ENCODE measurements at regions not wholly inside any gene's neighbourhood (a gene's known extent, or its start where the extent isn't known, plus 50 kb on each side); places are given as distances from the start of the nearest gene placed in this dataset.
"Not testable (repeated sequence)": the region's sequence is repeated elsewhere in the genome, so short reads cannot be mapped to it uniquely, and the experiment has no call there.

DNA sequence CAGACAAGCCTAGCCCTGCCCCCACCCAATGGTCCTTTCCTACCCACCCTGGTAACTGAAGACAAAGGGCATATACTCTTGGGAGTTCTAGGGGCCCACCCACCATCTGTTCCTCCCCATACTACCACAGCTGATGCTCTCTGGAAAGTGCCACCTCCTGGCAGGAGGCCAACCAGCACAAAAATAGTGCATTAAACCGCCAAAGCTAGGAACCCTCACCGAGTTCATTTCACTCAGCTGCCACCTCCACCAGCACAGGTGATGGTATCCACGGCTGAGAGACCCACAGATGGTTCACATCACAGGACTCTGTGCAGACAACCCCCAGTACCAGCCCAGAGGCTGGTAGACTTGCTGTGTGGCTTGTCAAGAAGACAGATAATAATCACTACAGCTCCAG lies 131.5 kb downstream of the FHL5 start:
- H3K36me3 Mint-ChIP-seq (ENCODE audit: low read depth); H3K4me3 Mint-ChIP-seq; H3K4me1 Mint-ChIP-seq (ENCODE audit: low read depth); H3K27ac Mint-ChIP-seq; intact Hi-C loops (cut with micrococcal nuclease); H3K9me3 Mint-ChIP-seq; DNase-seq: not testable (repeated sequence)
- peaks cover 32% of the 10 kb centered on the region for H3K27me3 Mint-ChIP-seq (ENCODE audit: low read depth)
- CTCF ChIA-PET, result interaction anchor here (0.6 to 1.6 kb wide), 2 partner anchors 62 to 106 kb away, joined by 3 to 6 read pairs; no protein-coding TSS in a partner anchor

GRCh38 chr6:96687121-96687520 lies 124.2 kb downstream of the FHL5 start:
- no peaks in the 10 kb centered on the region for H3K36me3 Mint-ChIP-seq (ENCODE audit: low read depth)
- intact Hi-C loops (cut with micrococcal nuclease), result no loop called here
- no peak for DNase-seq
- no peaks in the 10 kb centered on the region for H3K9me3 Mint-ChIP-seq
- no peaks in the 10 kb centered on the region for H3K4me1 Mint-ChIP-seq (ENCODE audit: low read depth)
- H3K27ac Mint-ChIP-seq, result no peak overlapping the region
- CTCF ChIA-PET, result no interaction called here
- H3K4me3 Mint-ChIP-seq, result no peak overlapping the region
- H3K27me3 Mint-ChIP-seq (ENCODE audit: low read depth), result peaks cover 7% of the 10 kb centered on the region

- CTCF ChIA-PET, result no interaction called here
- H3K36me3 Mint-ChIP-seq (ENCODE audit: low read depth), result no peaks in the 10 kb centered on the region
- H3K27ac Mint-ChIP-seq, result no peak overlapping the region
- no peak for DNase-seq
- no peak overlapping the region for H3K4me3 Mint-ChIP-seq
- peaks cover 7% of the 10 kb centered on the region for H3K27me3 Mint-ChIP-seq (ENCODE audit: low read depth)
- intact Hi-C loops (cut with micrococcal nuclease), result no loop called here
- H3K9me3 Mint-ChIP-seq, result no peaks in the 10 kb centered on the region
- H3K4me1 Mint-ChIP-seq (ENCODE audit: low read depth), result no peaks in the 10 kb centered on the region
Observed at GRCh38 chr6:96685702-96686101, 122.8 kb downstream of the FHL5 start.

- Mint-ChIP-seq H3K27ac (no peak overlapping the region), H3K4me3 (no peak overlapping the region), H3K4me1 (ENCODE audit: low read depth) (no peaks in the 10 kb centered on the region), H3K27me3 (ENCODE audit: low read depth) (peaks cover 8% of the 10 kb centered on the region), H3K36me3 (ENCODE audit: low read depth) (no peaks in the 10 kb centered on the region), H3K9me3 (no peaks in the 10 kb centered on the region)
- DNase-seq, result no peak
- intact Hi-C loops (cut with micrococcal nuclease), result no loop called here
- CTCF ChIA-PET, result no interaction called here
Observed at GRCh38 chr6:96683819-96684528, 121.0 kb downstream of the FHL5 start.

GRCh38 chr6:96682017-96682416 lies 119.1 kb downstream of the FHL5 start:
- no peak overlapping the region for H3K4me3 Mint-ChIP-seq
- no peaks in the 10 kb centered on the region for H3K9me3 Mint-ChIP-seq
- no peak overlapping the region for H3K27ac Mint-ChIP-seq
- intact Hi-C loops (cut with micrococcal nuclease), result no loop called here
- H3K4me1 Mint-ChIP-seq (ENCODE audit: low read depth), result no peaks in the 10 kb centered on the region
- H3K27me3 Mint-ChIP-seq (ENCODE audit: low read depth), result peaks cover 6% of the 10 kb centered on the region
- DNase-seq, result no peak
- H3K36me3 Mint-ChIP-seq (ENCODE audit: low read depth), result no peaks in the 10 kb centered on the region
- CTCF ChIA-PET, result no interaction called here

- CTCF ChIA-PET, result no interaction called here
- Mint-ChIP-seq H3K36me3 (ENCODE audit: low read depth) (no peaks in the 10 kb centered on the region), H3K27me3 (ENCODE audit: low read depth) (peaks cover 12% of the 10 kb centered on the region), H3K27ac (no peak overlapping the region), H3K4me3 (no peak overlapping the region), H3K4me1 (ENCODE audit: low read depth) (no peaks in the 10 kb centered on the region), H3K9me3 (no peaks in the 10 kb centered on the region)
- DNase-seq, result no peak
- intact Hi-C loops (cut with micrococcal nuclease), result no loop called here
Observed at GRCh38 chr6:96675597-96675996, 112.7 kb downstream of the FHL5 start.
